GM23248 (cell line): ENCODE measurements at regions not wholly inside any gene's neighbourhood (a gene's known extent, or its start where the extent isn't known, plus 50 kb on each side); places are given as distances from the start of the nearest gene placed in this dataset.

Experiments used
- EZH2 ChIP-seq: fragments of 200-600 bp; sonication (generic); IDR thresholded peaks from 2 replicates; pipeline ENCODE4 v1.6.1; 2018; ENCODE audit warnings: antibody characterized with exemption, mild to moderate bottlenecking; ENCODE audit not compliant: insufficient read depth, poor library complexity, severe bottlenecking
- EZH2phosphoT487 ChIP-seq: fragments of 200-600 bp; sonication (generic); IDR thresholded peaks from 2 replicates; pipeline ENCODE4 v1.6.1; 2018; ENCODE audit warnings: antibody characterized with exemption, moderate library complexity, mild to moderate bottlenecking, low read depth; ENCODE audit not compliant: insufficient read depth

DNA sequence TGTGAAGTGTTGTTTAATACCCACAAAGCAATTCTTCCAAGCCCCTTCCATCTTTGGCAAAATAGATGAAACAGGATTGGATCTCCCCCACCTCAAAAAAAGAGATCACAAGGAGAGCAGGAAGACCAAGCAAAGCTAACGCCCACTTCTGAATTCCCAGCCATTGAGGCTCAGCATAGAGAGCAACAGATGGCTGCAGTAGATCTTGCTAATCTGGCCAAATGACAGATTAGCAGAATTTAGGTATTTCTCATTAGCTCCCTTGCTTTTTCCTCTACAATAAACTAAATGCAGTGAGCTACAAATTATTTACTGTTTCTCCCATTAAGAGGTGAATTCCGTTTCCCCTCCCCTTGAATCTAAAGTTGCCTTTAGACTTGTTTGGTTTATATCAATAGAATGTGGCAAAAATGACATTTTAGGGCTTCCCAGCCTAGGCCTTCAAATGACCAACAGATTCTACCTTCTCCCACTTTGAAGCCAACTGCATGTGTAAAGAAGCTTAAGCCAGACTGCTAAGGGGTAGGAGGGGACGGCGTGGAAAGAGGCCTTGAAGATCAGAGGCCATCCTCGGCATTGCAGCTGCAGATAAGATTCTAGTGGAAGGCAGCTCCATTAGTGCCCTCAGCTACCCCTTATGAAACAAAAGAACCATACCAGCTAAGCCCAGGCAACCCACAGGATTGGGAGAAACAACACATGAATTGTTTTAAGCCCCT, 56.8 kb upstream of the CPEB4 start:
- TF ChIP-seq EZH2phosphoT487 (no peak), EZH2 (no peak)
